Lower leg skin (tissue), 3 donors: ENCODE measurements at regions not wholly inside any gene's neighbourhood (a gene's known extent, or its start where the extent isn't known, plus 50 kb on each side); places are given as distances from the start of the nearest gene placed in this dataset.

Experiments used
- CTCF ChIP-seq, 3 donors: fragments of 450-650 bp; IDR thresholded peaks; one replicate each; pipeline ENCODE4 v1.5.1; 2016; ENCODE audit warnings: antibody characterized with exemption in 3 of 3, mild to moderate bottlenecking in 3 of 3, moderate library complexity in 2 of 3
- POLR2A ChIP-seq, 2 donors: fragments of 450-650 bp; IDR thresholded peaks; one replicate each; pipeline ENCODE4 v1.6.1; 2016 to 2017; ENCODE audit warnings: antibody characterized with exemption in 2 of 2, mild to moderate bottlenecking in 1 of 2, moderate library complexity in 1 of 2

GRCh38 chr2:42117923-42118753 is 51.0 kb upstream of the EML4 start:
- TF ChIP-seq CTCF (IDR thresholded peaks at IDR 0.05) = no peak
- no peak for TF ChIP-seq POLR2A (IDR thresholded peaks at IDR 0.05)
